PC-3 (cell line): ENCODE measurements at regions not wholly inside any gene's neighbourhood (a gene's known extent, or its start where the extent isn't known, plus 50 kb on each side); places are given as distances from the start of the nearest gene placed in this dataset.

Experiments used
- ATAC-seq: fragments of 200-7000 bp; cut with Tn5 transposase; 2 replicates; pipeline ENCODE4 v1.9.1; 2020; ENCODE audit warnings: mild to moderate bottlenecking, moderate library complexity
- BruUV-seq: library from RNA; stranded (reverse); fragments of 400-500 nt; replicated peaks from 2 replicates; lab custom pipeline; 2021; lab: Mats Ljungman, UMichigan
- CTCF ChIA-PET: fragments of 300-600 bp; sonication (Branson Sonifier 250); formaldehyde crosslinking; loops from one replicate; lab custom pipeline; 2022; ENCODE audit warnings: antibody characterized with exemption; lab: Charles Lee
- POLR2A ChIA-PET: fragments of 300-600 bp; sonication (Branson Sonifier 250); formaldehyde crosslinking; loops from one replicate; lab custom pipeline; 2022; ENCODE audit warnings: antibody characterized with exemption; ENCODE audit not compliant: unreplicated experiment; lab: Charles Lee
- DNase-seq: peaks from one replicate; pipeline ENCODE4 v3.0.0-alpha.2; 2015
- H2AFZ ChIP-seq: fragments of 300-600 bp; sonication (generic); 2 replicates; pipeline ENCODE4 v1.6.0; 2016; ENCODE audit warnings: antibody characterized with exemption, low read length
- H3F3A ChIP-seq: fragments of 300-600 bp; sonication (generic); one replicate; pipeline ENCODE4 v1.6.0; 2017; ENCODE audit warnings: antibody characterized with exemption, low read length, control low read depth, mild to moderate bottlenecking; ENCODE audit not compliant: unreplicated experiment
- H3K27ac ChIP-seq: fragments of 300-600 bp; sonication (generic); 2 replicates; pipeline ENCODE4 v1.5.1; 2016; ENCODE audit warnings: mild to moderate bottlenecking, low read length
- H3K27me3 ChIP-seq: fragments of 300-600 bp; sonication (generic); 2 replicates; pipeline ENCODE4 v1.6.1; 2016; ENCODE audit warnings: low read length, mixed read lengths
- H3K36me3 ChIP-seq: fragments of 300-600 bp; sonication (generic); 2 replicates; pipeline ENCODE4 v1.6.1; 2016; ENCODE audit warnings: low read depth, mixed run types, low read length, mixed read lengths
- H3K4me1 ChIP-seq: fragments of 300-600 bp; sonication (generic); 2 replicates; pipeline ENCODE4 v1.5.1; 2016; ENCODE audit warnings: low read length; ENCODE audit not compliant: insufficient read depth
- H3K4me2 ChIP-seq: fragments of 300-600 bp; sonication (generic); 2 replicates; pipeline ENCODE4 v1.6.0; 2016; ENCODE audit warnings: low read length
- H3K4me3 ChIP-seq: fragments of 300-600 bp; sonication (generic); 2 replicates; pipeline ENCODE4 v1.5.1; 2016; ENCODE audit warnings: mild to moderate bottlenecking, low read length, mixed read lengths
- H3K79me2 ChIP-seq: fragments of 300-600 bp; sonication (generic); 2 replicates; pipeline ENCODE4 v1.6.1; 2017; ENCODE audit warnings: low read length, mixed read lengths
- H3K9ac ChIP-seq: fragments of 300-600 bp; sonication (generic); 2 replicates; pipeline ENCODE4 v1.6.0; 2016; ENCODE audit warnings: mild to moderate bottlenecking, low read length
- H3K9me2 ChIP-seq: fragments of 300-600 bp; sonication (generic); replicated peaks from 2 replicates; pipeline ENCODE4 v1.6.1; 2016; ENCODE audit warnings: mixed run types, low read length, mixed read lengths
- H3K9me3 ChIP-seq: fragments of 300-600 bp; sonication (generic); 2 replicates; pipeline ENCODE4 v1.6.1; 2016; ENCODE audit warnings: low read length, mixed read lengths
- H4K20me1 ChIP-seq: fragments of 300-600 bp; sonication (generic); 2 replicates; pipeline ENCODE4 v1.6.1; 2016; ENCODE audit warnings: low read length, mixed read lengths
- CTCF ChIP-seq: fragments of 300-600 bp; sonication (generic); conservative IDR thresholded peaks from 2 replicates; pipeline ENCODE4 v1.5.1; 2017; ENCODE audit warnings: antibody characterized with exemption, low read depth, mild to moderate bottlenecking, low read length
- EZH2 ChIP-seq: fragments of 300-600 bp; sonication (generic); IDR thresholded peaks from one replicate; pipeline ENCODE4 v1.6.1; 2017; ENCODE audit warnings: antibody characterized with exemption, mild to moderate bottlenecking, low read length; ENCODE audit not compliant: unreplicated experiment
- EZH2phosphoT487 ChIP-seq: fragments of 300-600 bp; sonication (generic); IDR thresholded peaks from 2 replicates; pipeline ENCODE4 v1.6.1; 2018; ENCODE audit warnings: mild to moderate bottlenecking, antibody characterized with exemption, low read length, borderline replicate concordance
- intact Hi-C: fragments of 100-400 bp; cut with micrococcal nuclease; formaldehyde crosslinking; loops from 2 replicates; pipeline ENCODE4 v1.9.0; 2023

- Histone ChIP-seq H3K27me3 (no peaks in the 10 kb centered on the region), H3K27ac (no peak overlapping the region), H3K36me3 (no peaks in the 10 kb centered on the region), H3F3A (no peaks in the 10 kb centered on the region), H3K9ac (no peak overlapping the region), H3K4me3 (no peak overlapping the region), H3K4me2 (no peak overlapping the region), H4K20me1 (no peaks in the 10 kb centered on the region), H3K79me2 (no peaks in the 10 kb centered on the region), H3K9me3 (no peaks in the 10 kb centered on the region), H3K9me2 (no peaks in the 10 kb centered on the region), H2AFZ (no peak overlapping the region), H3K4me1 (no peaks in the 10 kb centered on the region)
- no peak for TF ChIP-seq CTCF
- TF ChIP-seq EZH2phosphoT487, result no peak
- no peak for TF ChIP-seq EZH2
- CTCF ChIA-PET, result no interaction called here
- DNase-seq, result no peak
- POLR2A ChIA-PET, result no interaction called here
- intact Hi-C loops, result no loop called here
- no peak for ATAC-seq
- BruUV-seq, result no TSS peak
These were observed 1142.3 kb upstream of the CELF2 start for GRCh38 chr10:9875353-9875752.

GRCh38 chr10:9877978-9878377 lies 1139.7 kb upstream of the CELF2 start:
- H4K20me1 ChIP-seq, result no peaks in the 10 kb centered on the region
- CTCF ChIA-PET, result no interaction called here
- intact Hi-C loops, result no loop called here
- no peaks in the 10 kb centered on the region for H3K79me2 ChIP-seq
- H2AFZ ChIP-seq, result no peak overlapping the region
- no peaks in the 10 kb centered on the region for H3K36me3 ChIP-seq
- POLR2A ChIA-PET, result no interaction called here
- H3K4me2 ChIP-seq, result no peak overlapping the region
- no peak overlapping the region for H3K9ac ChIP-seq
- H3F3A ChIP-seq, result no peaks in the 10 kb centered on the region
- BruUV-seq, result no TSS peak
- DNase-seq, result no peak
- ATAC-seq, result no peak
- no peak overlapping the region for H3K27ac ChIP-seq
- H3K27me3 ChIP-seq, result no peaks in the 10 kb centered on the region
- no peaks in the 10 kb centered on the region for H3K9me3 ChIP-seq
- no peak overlapping the region for H3K4me3 ChIP-seq
- no peaks in the 10 kb centered on the region for H3K4me1 ChIP-seq
- no peaks in the 10 kb centered on the region for H3K9me2 ChIP-seq
- no peak for TF ChIP-seq EZH2
- no peak for TF ChIP-seq CTCF
- no peak for TF ChIP-seq EZH2phosphoT487

- H3K4me2 ChIP-seq, result no peak overlapping the region
These were observed 1139.3 kb upstream of the CELF2 start for GRCh38 chr10:9878383-9878782.

More at GRCh38 chr10:9878383-9878782, 1139.3 kb upstream of the CELF2 start:
- DNase-seq (no peak), ATAC-seq (no peak)
- Histone ChIP-seq H3K9me3 (no peaks in the 10 kb centered on the region), H3K79me2 (no peaks in the 10 kb centered on the region), H2AFZ (no peak overlapping the region), H3K4me1 (no peaks in the 10 kb centered on the region), H3K9me2 (no peaks in the 10 kb centered on the region), H4K20me1 (no peaks in the 10 kb centered on the region), H3K36me3 (no peaks in the 10 kb centered on the region), H3K9ac (no peak overlapping the region), H3F3A (no peaks in the 10 kb centered on the region), H3K4me3 (no peak overlapping the region), H3K27ac (no peak overlapping the region), H3K27me3 (no peaks in the 10 kb centered on the region)
- POLR2A ChIA-PET, result no interaction called here
- CTCF ChIA-PET, result no interaction called here
- intact Hi-C loops, result no loop called here
- no TSS peak for BruUV-seq
- TF ChIP-seq CTCF (no peak), EZH2phosphoT487 (no peak), EZH2 (no peak)
